HCT116 (cell line): ENCODE measurements at regions not wholly inside any gene's neighbourhood (a gene's known extent, or its start where the extent isn't known, plus 50 kb on each side); places are given as distances from the start of the nearest gene placed in this dataset.

Experiments used
- ATAC-seq: fragments of 200-7000 bp; cut with Tn5 transposase; 2 replicates; pipeline ENCODE4 v1.9.1; 2020; ENCODE audit warnings: mild to moderate bottlenecking, moderate library complexity
- BruUV-seq: library from RNA; stranded (reverse); fragments of 400-500 nt; replicated peaks from 2 replicates; lab custom pipeline; 2021; lab: Mats Ljungman, UMichigan
- CTCF ChIA-PET: fragments of 300-600 bp; sonication (Branson Sonifier 250); formaldehyde crosslinking; loops from one replicate; lab custom pipeline; 2021; ENCODE audit warnings: antibody characterized with exemption; lab: Charles Lee
- POLR2A ChIA-PET: fragments of 300-600, 350-600 bp; sonication (Branson Sonifier 250); formaldehyde crosslinking; loops from one replicate; lab custom pipeline; 2021; ENCODE audit warnings: antibody characterized with exemption; lab: Charles Lee
- RAD21 ChIA-PET, 2 experiments: fragments of 300-600 bp; sonication (Branson Sonifier 250); formaldehyde crosslinking; loops; one replicate each; lab custom pipeline; 2023; ENCODE audit warnings: low total read pairs in 2 of 2; ENCODE audit not compliant: uncharacterized antibody in 2 of 2, unreplicated experiment in 2 of 2, low non-redundant PET in 1 of 2; lab: Charles Lee
- DNase-seq: peaks from one replicate; pipeline ENCODE4 v3.0.0-alpha.2; 2010; ENCODE audit warnings: low read depth, low spot score
- H2AFZ ChIP-seq: fragments of 200-600 bp; shearing (Covaris generic), sonication (generic); 2 replicates; pipeline ENCODE4 v1.6.1; 2017; ENCODE audit warnings: low read depth, mixed run types, mixed read lengths, antibody characterized with exemption, low read length; ENCODE audit not compliant: poor library complexity, severe bottlenecking
- H3K27ac ChIP-seq: 2 replicates; pipeline ENCODE4 v1.5.1; 2012; ENCODE audit warnings: low read depth, low read length
- H3K27me3 ChIP-seq: fragments of 200-600 bp; sonication (generic); 2 replicates; pipeline ENCODE4 v1.6.1; 2016; ENCODE audit warnings: mixed run types, low read length, mixed read lengths; ENCODE audit not compliant: insufficient read depth
- H3K36me3 ChIP-seq, 2 experiments: fragments of 200-500 bp in 1 of 2; fragments of 200-600 bp in 1 of 2; sonication (Bioruptor generic) in 1 of 2; sonication (generic) in 1 of 2; 2 replicates each; pipeline versions ENCODE4 v1.5.1 to v1.6.1; 2014 to 2016; ENCODE audit warnings: low read length in 2 of 2, inconsistent platforms in 1 of 2, mixed read lengths in 1 of 2, mixed run types in 1 of 2; ENCODE audit not compliant: insufficient read depth in 2 of 2, control insufficient read depth in 1 of 2
- H3K4me1 ChIP-seq, 2 experiments: fragments of 200-600 bp in 1 of 2; sonication (generic) in 1 of 2; 2 replicates each; pipeline versions ENCODE4 v1.5.1 to v1.6.1; 2012 to 2017; ENCODE audit warnings: low read length in 2 of 2, inconsistent platforms in 1 of 2, mild to moderate bottlenecking in 1 of 2, mixed read lengths in 1 of 2, mixed run types in 1 of 2, moderate library complexity in 1 of 2; ENCODE audit not compliant: insufficient read depth in 2 of 2, control insufficient read depth in 1 of 2
- H3K4me2 ChIP-seq: fragments of 200-600 bp; sonication (generic); 2 replicates; pipeline ENCODE4 v1.6.1; 2017; ENCODE audit warnings: mixed run types, low read length, mixed read lengths
- H3K4me3 ChIP-seq, 2 experiments: fragments of 200-600 bp in 1 of 2; sonication (generic) in 1 of 2; replicated peaks in 1 of 2; 2 replicates each; pipeline ENCODE4 v1.5.1; 2011 to 2016; ENCODE audit warnings: low read length in 2 of 2, control low read depth in 1 of 2, low read depth in 1 of 2, mild to moderate bottlenecking in 1 of 2, mixed read lengths in 1 of 2, mixed run types in 1 of 2
- H3K79me2 ChIP-seq: fragments of 200-600 bp; sonication (generic); 2 replicates; pipeline ENCODE4 v1.6.1; 2017; ENCODE audit warnings: mild to moderate bottlenecking, mixed run types, low read length, moderate library complexity, mixed read lengths; ENCODE audit not compliant: insufficient read depth
- H3K9ac ChIP-seq: fragments of 200-600 bp; sonication (generic); 2 replicates; pipeline ENCODE4 v1.6.1; 2016; ENCODE audit warnings: low read length, mixed read lengths
- H3K9me2 ChIP-seq: fragments of 200-600 bp; sonication (generic), shearing (Covaris generic); 2 replicates; pipeline ENCODE4 v1.6.1; 2017; ENCODE audit warnings: mixed run types, mild to moderate bottlenecking, moderate library complexity; ENCODE audit not compliant: insufficient read depth
- H3K9me3 ChIP-seq, 2 experiments: fragments of 200-500 bp in 1 of 2; fragments of 200-600 bp in 1 of 2; sonication (Bioruptor generic) in 1 of 2; sonication (generic) in 1 of 2; 2 replicates each; pipeline ENCODE4 v1.6.1; 2014 to 2017; ENCODE audit warnings: low read length in 2 of 2, mixed read lengths in 2 of 2, inconsistent platforms in 1 of 2, low read depth in 1 of 2, mild to moderate bottlenecking in 1 of 2, mixed run types in 1 of 2, moderate library complexity in 1 of 2; ENCODE audit not compliant: control insufficient read depth in 1 of 2, insufficient read depth in 1 of 2
- H4K20me1 ChIP-seq: fragments of 200-600 bp; sonication (generic), shearing (Covaris generic); 2 replicates; pipeline ENCODE4 v1.6.1; 2017; ENCODE audit warnings: mixed run types, mild to moderate bottlenecking, moderate library complexity; ENCODE audit not compliant: insufficient read depth
- CBX3 ChIP-seq: IDR thresholded peaks from 2 replicates; pipeline ENCODE4 v1.6.1; 2012; ENCODE audit warnings: low read depth
- EZH2 ChIP-seq: fragments of 200-600 bp; sonication (generic); IDR thresholded peaks from 2 replicates; pipeline ENCODE4 v1.6.1; 2017; ENCODE audit warnings: antibody characterized with exemption, mixed run types
- EZH2phosphoT487 ChIP-seq: fragments of 200-600 bp; IDR thresholded peaks from 2 replicates; pipeline ENCODE4 v1.6.1; 2018; ENCODE audit warnings: antibody characterized with exemption, borderline replicate concordance
- SIN3A ChIP-seq: IDR thresholded peaks from 2 replicates; pipeline ENCODE4 v1.6.1; 2012; ENCODE audit warnings: low read depth
- SRF ChIP-seq: IDR thresholded peaks from 2 replicates; pipeline ENCODE4 v1.6.1; 2012; ENCODE audit warnings: low read depth
- TCF7L2 ChIP-seq: IDR thresholded peaks from 2 replicates; pipeline ENCODE4 v1.7.0; 2011; ENCODE audit warnings: borderline replicate concordance, inconsistent platforms; ENCODE audit not compliant: insufficient read depth, insufficient read length; ENCODE audit errors: extremely low read depth
- YY1 ChIP-seq: IDR thresholded peaks from 2 replicates; pipeline ENCODE4 v1.6.1; 2011; ENCODE audit warnings: low read length, low read depth, moderate library complexity, mild to moderate bottlenecking; ENCODE audit not compliant: insufficient replicate concordance; ENCODE audit errors: extremely low read depth
- intact Hi-C: fragments of 100-400 bp; cut with micrococcal nuclease; formaldehyde crosslinking; loops from 2 replicates; pipeline ENCODE4 v1.10.0; 2022
- TF ChIP-seq, protein P1 (sequence below): IDR thresholded peaks from 2 replicates; pipeline ENCODE4 v1.6.1; 2012; ENCODE audit warnings: low read depth
- TF ChIP-seq, protein P2 (sequence below): IDR thresholded peaks from 2 replicates; pipeline ENCODE4 v1.6.1; 2011; ENCODE audit warnings: mild to moderate bottlenecking, low read length, moderate library complexity; ENCODE audit not compliant: insufficient replicate concordance; ENCODE audit errors: extremely low read depth
- TF ChIP-seq, protein P3 (sequence below): IDR thresholded peaks from 2 replicates; pipeline ENCODE4 v1.6.1; 2012
- TF ChIP-seq, protein P4 (sequence below), 3 experiments: fragments of 200-600 bp in 1 of 3; sonication (generic) in 1 of 3; IDR thresholded peaks in 2 of 3; conservative IDR thresholded peaks in 1 of 3; 2 replicates each; pipeline ENCODE4 v1.5.1; 2012 to 2017; ENCODE audit warnings: low read depth in 2 of 3, low read length in 2 of 3, antibody characterized with exemption in 1 of 3, borderline replicate concordance in 1 of 3, control low read depth in 1 of 3, mild to moderate bottlenecking in 1 of 3, mixed read lengths in 1 of 3, mixed run types in 1 of 3, moderate library complexity in 1 of 3; ENCODE audit not compliant: insufficient read depth in 1 of 3

DNA sequence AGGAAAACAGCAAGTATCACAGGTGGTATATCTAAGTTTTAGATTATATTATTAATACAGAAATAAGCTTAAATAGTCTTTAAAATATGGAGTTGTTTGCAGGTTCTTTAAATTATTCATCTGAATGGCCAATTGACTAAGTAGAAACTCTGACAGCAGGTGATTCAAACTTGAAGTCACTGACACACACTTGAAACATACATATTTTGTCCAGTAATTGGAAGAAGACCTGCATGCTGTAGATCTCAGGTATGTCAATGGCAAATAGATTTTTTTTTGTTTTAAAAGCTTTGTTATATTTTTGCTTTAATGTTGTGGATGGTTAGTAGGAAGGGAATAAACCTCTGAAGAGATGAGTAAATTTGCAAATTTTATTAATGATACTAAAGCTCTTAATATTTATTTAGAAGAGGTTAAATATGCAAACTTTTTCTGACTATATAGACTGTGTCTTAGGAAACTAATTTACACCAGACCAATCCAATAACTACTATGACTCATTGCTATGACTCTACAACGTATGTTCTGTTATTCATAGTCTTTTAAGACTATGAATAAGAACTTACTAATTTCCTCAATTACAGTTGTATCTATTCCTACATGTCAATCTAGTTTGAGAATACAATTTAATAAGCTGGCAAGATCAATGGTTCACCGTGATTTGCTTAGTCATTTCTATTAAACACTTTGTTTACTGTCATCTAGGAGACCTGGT lies 53.9 kb upstream of the RORB start:
- ChIA-PET CTCF (no interaction called here), POLR2A (no interaction called here), RAD21 (no interaction called here)
- Histone ChIP-seq H3K4me3 (no peak overlapping the region), H3K4me2 (no peak overlapping the region), H3K27me3 (no peaks in the 10 kb centered on the region), H4K20me1 (no peaks in the 10 kb centered on the region), H3K27ac (no peak overlapping the region), H3K36me3 (no peaks in the 10 kb centered on the region), H3K79me2 (no peaks in the 10 kb centered on the region), H3K4me1 (no peaks in the 10 kb centered on the region), H2AFZ (no peak overlapping the region), H3K9me2 (no peaks in the 10 kb centered on the region), H3K9me3 (no peaks in the 10 kb centered on the region), H3K9ac (no peak overlapping the region)
- ATAC-seq (no peak), DNase-seq (no peak)
- intact Hi-C loops, result no loop called here
- TF ChIP-seq, protein P1, sequence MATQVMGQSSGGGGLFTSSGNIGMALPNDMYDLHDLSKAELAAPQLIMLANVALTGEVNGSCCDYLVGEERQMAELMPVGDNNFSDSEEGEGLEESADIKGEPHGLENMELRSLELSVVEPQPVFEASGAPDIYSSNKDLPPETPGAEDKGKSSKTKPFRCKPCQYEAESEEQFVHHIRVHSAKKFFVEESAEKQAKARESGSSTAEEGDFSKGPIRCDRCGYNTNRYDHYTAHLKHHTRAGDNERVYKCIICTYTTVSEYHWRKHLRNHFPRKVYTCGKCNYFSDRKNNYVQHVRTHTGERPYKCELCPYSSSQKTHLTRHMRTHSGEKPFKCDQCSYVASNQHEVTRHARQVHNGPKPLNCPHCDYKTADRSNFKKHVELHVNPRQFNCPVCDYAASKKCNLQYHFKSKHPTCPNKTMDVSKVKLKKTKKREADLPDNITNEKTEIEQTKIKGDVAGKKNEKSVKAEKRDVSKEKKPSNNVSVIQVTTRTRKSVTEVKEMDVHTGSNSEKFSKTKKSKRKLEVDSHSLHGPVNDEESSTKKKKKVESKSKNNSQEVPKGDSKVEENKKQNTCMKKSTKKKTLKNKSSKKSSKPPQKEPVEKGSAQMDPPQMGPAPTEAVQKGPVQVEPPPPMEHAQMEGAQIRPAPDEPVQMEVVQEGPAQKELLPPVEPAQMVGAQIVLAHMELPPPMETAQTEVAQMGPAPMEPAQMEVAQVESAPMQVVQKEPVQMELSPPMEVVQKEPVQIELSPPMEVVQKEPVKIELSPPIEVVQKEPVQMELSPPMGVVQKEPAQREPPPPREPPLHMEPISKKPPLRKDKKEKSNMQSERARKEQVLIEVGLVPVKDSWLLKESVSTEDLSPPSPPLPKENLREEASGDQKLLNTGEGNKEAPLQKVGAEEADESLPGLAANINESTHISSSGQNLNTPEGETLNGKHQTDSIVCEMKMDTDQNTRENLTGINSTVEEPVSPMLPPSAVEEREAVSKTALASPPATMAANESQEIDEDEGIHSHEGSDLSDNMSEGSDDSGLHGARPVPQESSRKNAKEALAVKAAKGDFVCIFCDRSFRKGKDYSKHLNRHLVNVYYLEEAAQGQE, result no peak
- TF ChIP-seq SIN3A (no peak), YY1 (no peak), EZH2 (no peak), CBX3 (no peak), TCF7L2 (no peak), SRF (no peak), EZH2phosphoT487 (no peak)
- TF ChIP-seq, protein P2, sequence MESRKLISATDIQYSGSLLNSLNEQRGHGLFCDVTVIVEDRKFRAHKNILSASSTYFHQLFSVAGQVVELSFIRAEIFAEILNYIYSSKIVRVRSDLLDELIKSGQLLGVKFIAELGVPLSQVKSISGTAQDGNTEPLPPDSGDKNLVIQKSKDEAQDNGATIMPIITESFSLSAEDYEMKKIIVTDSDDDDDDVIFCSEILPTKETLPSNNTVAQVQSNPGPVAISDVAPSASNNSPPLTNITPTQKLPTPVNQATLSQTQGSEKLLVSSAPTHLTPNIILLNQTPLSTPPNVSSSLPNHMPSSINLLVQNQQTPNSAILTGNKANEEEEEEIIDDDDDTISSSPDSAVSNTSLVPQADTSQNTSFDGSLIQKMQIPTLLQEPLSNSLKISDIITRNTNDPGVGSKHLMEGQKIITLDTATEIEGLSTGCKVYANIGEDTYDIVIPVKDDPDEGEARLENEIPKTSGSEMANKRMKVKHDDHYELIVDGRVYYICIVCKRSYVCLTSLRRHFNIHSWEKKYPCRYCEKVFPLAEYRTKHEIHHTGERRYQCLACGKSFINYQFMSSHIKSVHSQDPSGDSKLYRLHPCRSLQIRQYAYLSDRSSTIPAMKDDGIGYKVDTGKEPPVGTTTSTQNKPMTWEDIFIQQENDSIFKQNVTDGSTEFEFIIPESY, result no peak
- TF ChIP-seq, protein P3, sequence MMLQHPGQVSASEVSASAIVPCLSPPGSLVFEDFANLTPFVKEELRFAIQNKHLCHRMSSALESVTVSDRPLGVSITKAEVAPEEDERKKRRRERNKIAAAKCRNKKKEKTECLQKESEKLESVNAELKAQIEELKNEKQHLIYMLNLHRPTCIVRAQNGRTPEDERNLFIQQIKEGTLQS, result no peak
- TF ChIP-seq, protein P4, sequence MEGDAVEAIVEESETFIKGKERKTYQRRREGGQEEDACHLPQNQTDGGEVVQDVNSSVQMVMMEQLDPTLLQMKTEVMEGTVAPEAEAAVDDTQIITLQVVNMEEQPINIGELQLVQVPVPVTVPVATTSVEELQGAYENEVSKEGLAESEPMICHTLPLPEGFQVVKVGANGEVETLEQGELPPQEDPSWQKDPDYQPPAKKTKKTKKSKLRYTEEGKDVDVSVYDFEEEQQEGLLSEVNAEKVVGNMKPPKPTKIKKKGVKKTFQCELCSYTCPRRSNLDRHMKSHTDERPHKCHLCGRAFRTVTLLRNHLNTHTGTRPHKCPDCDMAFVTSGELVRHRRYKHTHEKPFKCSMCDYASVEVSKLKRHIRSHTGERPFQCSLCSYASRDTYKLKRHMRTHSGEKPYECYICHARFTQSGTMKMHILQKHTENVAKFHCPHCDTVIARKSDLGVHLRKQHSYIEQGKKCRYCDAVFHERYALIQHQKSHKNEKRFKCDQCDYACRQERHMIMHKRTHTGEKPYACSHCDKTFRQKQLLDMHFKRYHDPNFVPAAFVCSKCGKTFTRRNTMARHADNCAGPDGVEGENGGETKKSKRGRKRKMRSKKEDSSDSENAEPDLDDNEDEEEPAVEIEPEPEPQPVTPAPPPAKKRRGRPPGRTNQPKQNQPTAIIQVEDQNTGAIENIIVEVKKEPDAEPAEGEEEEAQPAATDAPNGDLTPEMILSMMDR (IDR thresholded peaks at IDR 0.05 in 2 of 3, conservative IDR thresholded peaks at IDR 0.05 in 1 of 3; ENCODE audit: borderline replicate concordance in 1 of 3, insufficient read depth in 1 of 3, low read depth in 2 of 3, low read length in 2 of 3), result no peak
- no TSS peak for BruUV-seq
